AG09319 (cell line): ENCODE measurements at regions not wholly inside any gene's neighbourhood (a gene's known extent, or its start where the extent isn't known, plus 50 kb on each side); places are given as distances from the start of the nearest gene placed in this dataset.

Experiments
- DNase-seq: peaks from one replicate; pipeline ENCODE4 v3.0.0-alpha.2; 2010; ENCODE audit warnings: low read depth; ENCODE audit errors: extremely low read depth
- CTCF ChIP-seq: IDR thresholded peaks from 2 replicates; pipeline ENCODE4 v1.5.1; 2011; ENCODE audit warnings: low read depth, mild to moderate bottlenecking, inconsistent platforms, low read length, moderate library complexity

GRCh38 chr2:215576572-215576971 is 140.7 kb upstream of the FN1 start:
- DNase-seq = no peak

GRCh38 chr2:215573496-215573895 is 137.6 kb upstream of the FN1 start:
- TF ChIP-seq CTCF = no peak
- no peak for DNase-seq

More at GRCh38 chr2:215576572-215576971, 140.7 kb upstream of the FN1 start:
- TF ChIP-seq CTCF = no peak

GRCh38 chr2:215572341-215572848 is 136.5 kb upstream of the FN1 start:
- TF ChIP-seq CTCF = no peak
- DNase-seq = no peak

GRCh38 chr2:215571689-215572088 is 135.8 kb upstream of the FN1 start:
- no peak for TF ChIP-seq CTCF
- no peak for DNase-seq

GRCh38 chr2:215567504-215567903 is 131.6 kb upstream of the FN1 start:
- DNase-seq = no peak
- no peak for TF ChIP-seq CTCF

GRCh38 chr2:215565897-215566296 is 130.0 kb upstream of the FN1 start:
- no peak for TF ChIP-seq CTCF
- no peak for DNase-seq

- no peak for TF ChIP-seq CTCF
- no peak for DNase-seq
Observed at GRCh38 chr2:215557701-215558100, 121.8 kb upstream of the FN1 start.
